Stimulated activated CD8-positive, alpha-beta memory T cell treated with anti-CD3 and anti-CD28 coated beads, Interleukin-12 subunit alpha, Interleukin-12 subunit beta, amount 100 ng/mL, for 24 hours (primary cell): ENCODE measurements at regions not wholly inside any gene's neighbourhood (a gene's known extent, or its start where the extent isn't known, plus 50 kb on each side); places are given as distances from the start of the nearest gene placed in this dataset.

Experiments used
- DNase-seq: peaks from one replicate; pipeline ENCODE4 v3.0.0-alpha.2; 2020; ENCODE audit errors: extremely low read depth

DNA sequence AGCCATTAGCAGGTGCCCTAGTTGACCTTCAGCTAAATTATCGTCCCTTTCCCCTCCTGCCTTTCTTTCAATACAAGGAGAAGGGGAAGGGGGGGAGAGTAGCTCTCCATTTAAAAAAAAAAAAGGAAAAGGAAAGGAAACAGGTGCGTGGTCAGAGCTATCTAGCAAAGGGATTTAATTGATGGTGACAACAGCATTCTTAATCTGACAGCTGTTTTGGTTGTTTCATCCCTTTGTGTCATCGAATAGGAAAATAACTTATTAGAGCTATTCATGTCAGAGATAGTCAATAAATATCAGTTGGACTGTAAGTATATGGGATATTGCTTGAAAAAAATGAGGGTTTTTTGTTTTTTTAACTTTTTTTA lies 195.2 kb upstream of the SASH1 start:
- no peak for DNase-seq

DNA sequence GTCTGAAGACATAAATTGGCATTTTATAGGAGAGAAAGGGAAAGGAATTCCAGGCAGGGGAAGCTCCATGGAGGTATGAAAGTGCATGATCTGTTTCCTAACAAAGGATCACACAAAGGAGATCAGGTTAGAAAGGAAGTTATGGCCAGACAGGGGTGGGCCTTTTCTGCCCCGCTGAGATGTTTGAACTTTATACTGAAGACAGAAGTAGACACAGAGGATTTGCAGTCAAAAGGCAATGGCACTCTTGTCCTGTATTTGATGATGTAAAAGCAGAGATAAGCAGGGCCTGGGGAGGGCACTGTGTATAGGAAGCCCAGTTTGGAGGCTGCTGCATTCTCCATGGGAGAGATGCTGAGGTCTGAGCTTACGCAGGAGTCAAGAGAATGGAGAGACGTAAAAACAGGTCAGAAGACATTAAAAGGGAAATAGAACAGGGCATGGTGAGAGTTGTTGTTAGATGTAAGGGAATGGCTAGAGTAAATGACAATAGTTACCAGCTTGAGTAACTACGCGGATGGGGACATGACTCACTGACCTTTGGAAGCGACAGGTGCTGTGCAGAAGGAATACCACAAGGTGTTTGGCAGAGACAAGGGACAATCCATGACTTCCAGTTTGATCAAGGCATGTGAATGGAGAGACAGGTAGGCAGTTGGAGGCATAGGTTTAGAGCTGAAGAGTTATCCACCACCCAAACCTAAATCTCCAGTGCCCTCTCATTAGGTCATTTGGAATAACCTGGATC lies 190.6 kb upstream of the SASH1 start:
- no peak for DNase-seq

DNA sequence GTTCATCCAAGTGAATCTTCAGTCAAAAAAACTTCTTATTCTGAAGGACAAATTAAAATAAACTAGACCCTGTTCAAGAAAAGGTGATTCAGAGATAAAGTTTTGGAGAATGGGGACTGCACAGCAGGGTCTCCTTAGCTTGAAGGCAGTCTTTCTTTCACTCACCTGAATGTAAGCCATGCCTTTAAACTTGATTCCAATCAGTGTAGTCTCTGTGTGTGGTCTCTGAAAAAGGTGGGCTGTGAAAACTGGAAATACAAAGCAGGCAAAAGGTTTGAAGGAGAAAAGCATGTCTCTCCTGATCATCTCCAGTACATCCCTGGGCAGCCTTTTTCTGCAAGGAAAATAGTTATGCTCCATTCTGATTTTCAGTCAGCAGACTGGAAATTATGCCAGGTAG lies 188.0 kb upstream of the SASH1 start:
- DNase-seq: no peak

DNA sequence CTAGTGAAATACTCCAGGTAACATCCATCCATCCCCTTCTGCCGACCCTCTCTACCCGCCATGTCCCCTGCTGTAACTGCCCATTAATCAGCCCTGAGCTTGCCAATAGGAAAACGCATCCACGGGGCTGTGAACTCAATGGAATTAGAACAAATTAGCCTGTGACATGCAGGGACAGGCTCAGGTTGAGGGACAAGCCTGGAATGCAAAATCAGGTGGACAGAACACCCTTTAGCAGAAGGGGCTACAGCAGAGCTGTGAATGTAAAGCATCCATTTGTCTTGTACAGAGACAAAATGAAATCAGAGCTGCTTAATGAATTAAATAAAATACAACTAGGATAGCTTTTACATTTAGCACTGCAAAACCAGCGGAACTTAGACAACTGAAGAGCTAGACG lies 187.3 kb upstream of the SASH1 start:
- DNase-seq: no peak

- DNase-seq: no peak
Observed at GRCh38 chr6:148157841-148158240, 184.8 kb upstream of the SASH1 start.

DNA sequence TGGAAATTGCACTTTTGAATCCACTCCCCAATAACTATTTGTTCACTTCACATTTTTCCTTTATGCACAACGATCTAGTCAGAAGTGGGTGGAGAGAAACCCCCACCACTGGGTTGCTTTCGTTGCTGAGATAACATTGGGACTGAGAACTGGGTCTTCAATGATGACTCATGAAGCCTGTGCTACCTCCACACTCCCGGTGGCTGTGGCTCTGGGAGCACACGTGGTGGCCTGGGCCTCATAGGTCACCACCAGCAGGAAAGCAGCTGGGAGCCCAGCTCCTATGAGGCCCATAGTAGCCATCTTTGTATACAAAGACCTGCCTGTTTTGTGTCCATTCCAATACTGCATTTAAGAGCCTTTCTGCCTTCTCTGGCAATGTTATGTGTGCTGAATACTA lies 178.0 kb upstream of the SASH1 start:
- DNase-seq: no peak

- no peak for DNase-seq
Observed at GRCh38 chr6:148166339-148166968, 176.2 kb upstream of the SASH1 start.

- no peak for DNase-seq
Observed at GRCh38 chr6:148169706-148170105, 172.9 kb upstream of the SASH1 start.

- no peak for DNase-seq
Observed at GRCh38 chr6:148170286-148170685, 172.4 kb upstream of the SASH1 start.

DNA sequence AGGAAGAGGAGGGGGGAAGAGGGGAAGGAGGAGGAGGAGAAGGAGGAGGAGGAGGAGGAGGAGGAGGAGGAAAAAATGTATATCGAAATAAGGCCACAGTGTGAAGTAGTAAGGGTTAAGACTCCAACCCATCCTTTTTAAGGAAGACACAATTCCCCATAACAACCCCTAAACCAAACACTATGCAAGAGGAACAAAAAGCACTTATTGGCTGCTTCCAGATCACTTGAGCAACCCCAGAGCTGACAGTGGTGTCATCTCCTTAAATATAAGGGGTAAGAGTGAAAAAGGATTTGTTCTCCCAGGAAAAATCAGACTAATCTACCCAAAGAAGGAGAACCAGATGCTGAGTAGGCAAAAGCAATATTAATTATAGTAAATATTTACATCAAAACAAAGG lies 169.1 kb upstream of the SASH1 start:
- DNase-seq: no peak

- no peak for DNase-seq
Observed at GRCh38 chr6:148175550-148176188, 167.0 kb upstream of the SASH1 start.

DNA sequence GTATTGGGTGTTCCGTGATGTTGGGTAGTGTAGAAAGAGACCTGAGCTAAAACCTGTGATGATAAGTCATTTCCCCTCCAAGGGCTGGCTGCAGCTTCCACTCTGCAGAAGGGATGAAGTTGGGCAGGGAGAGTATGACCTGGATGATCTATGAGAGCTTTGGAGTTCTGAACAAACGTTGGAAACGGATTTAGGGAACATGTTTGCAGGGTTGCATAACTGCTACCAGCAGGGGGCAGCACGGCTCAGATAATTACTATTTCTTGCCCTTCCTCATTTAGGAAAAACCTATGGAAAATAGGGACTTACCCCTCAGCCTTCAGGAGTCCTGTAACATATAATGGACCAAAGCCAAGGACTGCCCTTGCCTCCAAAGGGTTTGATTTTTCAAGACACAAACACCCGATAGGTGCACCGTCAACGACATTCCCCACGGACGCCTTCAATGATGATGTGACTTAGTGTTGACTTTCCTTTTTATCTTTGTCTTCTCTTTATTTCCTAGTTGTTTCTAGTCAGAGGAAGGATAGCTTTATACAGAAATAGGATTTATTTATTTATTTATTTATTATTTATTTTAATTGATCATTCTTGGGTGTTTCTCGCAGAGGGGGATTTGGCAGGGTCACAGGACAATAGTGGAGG lies 164.9 kb upstream of the SASH1 start:
- no peak for DNase-seq

DNA sequence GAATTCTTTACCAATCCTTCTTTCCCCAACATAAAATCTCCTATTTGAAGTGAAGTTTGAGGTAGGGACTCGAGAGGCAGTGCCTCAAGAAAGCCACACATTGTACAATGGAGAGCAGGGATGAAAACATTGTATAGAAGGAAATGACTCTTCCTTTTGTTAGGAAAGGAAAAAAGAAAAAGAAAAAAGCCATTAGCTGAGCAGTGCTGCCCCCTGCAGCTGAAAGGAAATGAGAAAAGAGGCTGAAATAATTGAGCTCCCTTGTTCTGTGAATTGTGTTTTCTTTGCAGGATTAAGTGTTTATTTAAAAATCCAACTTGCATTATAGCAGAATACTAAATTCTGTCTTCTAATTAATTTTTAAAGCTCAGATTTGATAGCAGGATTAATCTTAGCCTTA lies 162.9 kb upstream of the SASH1 start:
- DNase-seq: no peak

- no peak for DNase-seq
Observed at GRCh38 chr6:148182378-148182777, 160.3 kb upstream of the SASH1 start.

- no peak for DNase-seq
Observed at GRCh38 chr6:148183776-148184175, 158.9 kb upstream of the SASH1 start.

- DNase-seq: no peak
Observed at GRCh38 chr6:148186916-148187315, 155.7 kb upstream of the SASH1 start.

GRCh38 chr6:148192310-148192709 lies 150.3 kb upstream of the SASH1 start:
- no peak for DNase-seq

DNA sequence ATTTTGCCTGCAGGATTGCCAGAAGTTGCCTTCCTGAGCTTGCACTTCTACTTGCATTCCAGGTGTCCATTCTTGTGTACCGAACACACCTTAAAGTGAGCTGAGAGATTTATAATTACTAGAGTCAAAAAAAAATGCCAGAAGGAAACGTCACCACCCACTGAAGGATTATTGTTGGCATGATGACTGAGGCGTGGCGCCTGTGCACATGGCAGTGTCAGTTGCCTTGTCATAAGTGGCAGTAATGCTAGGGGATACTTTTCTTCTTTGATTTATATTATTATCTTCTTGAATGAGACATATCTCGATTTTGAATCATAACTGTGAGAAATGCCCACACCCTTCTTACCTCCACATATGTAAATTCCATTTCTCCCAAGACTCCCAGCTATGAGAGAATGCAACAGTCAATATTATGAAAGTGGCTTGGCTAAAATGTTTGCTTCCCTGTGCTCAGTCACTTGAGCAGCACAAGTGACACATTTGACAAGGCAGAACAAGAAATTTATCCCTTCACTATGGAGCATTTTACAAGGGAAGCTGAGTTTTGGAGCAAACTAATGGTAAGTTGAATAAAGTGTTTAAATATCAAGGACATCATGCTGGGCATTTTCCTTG lies 149.5 kb upstream of the SASH1 start:
- DNase-seq: no peak

DNA sequence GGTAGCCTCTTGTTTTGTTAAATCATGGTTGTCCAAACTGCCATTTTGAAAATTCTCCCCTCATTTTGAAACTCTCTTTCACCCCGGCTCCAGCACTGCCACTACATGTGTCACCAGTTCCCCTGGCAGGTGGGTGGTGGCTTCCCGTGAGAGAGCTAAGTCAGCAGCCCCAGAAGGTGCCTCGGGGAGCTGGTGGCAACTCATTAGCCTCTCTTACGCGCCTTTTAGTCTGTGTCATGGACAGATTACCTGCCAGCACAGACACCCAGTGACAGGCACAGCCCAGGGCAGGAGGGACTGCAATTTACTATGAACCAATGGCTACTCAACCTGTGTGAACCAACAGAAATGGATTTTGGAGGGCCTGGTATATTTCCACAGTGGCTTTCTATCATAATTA lies 147.1 kb upstream of the SASH1 start:
- DNase-seq: no peak

DNA sequence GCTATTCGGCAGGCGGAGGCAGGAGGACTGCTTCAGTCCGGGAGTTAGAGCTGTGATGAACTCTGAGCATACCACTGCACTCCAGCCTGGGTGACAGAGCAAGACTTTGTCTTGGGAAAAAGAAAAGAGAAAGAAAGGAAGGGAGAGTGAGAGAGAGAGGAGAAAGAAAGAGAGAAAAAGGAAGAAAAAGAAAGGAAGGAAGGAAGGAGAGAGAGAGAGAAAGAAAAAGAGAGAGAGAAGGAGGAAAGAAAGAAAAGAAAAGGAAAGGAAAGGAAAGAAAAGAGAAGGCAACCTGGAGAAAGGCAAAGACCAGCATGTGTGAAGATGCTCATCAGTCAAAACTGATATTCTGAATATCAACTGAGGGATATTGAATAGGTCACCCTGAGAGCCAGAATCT lies 143.1 kb upstream of the SASH1 start:
- DNase-seq: no peak

- DNase-seq: no peak
Observed at GRCh38 chr6:148200293-148200692, 142.3 kb upstream of the SASH1 start.

GRCh38 chr6:148200781-148201180 lies 141.9 kb upstream of the SASH1 start:
- no peak for DNase-seq
